DMS114 treated with DMSO at 0.1 percent for 48 hours (cell line): ENCODE measurements at regions not wholly inside any gene's neighbourhood (a gene's known extent, or its start where the extent isn't known, plus 50 kb on each side); places are given as distances from the start of the nearest gene placed in this dataset.

ENCODE experiments used
- DNase-seq: peaks from one replicate; lab custom pipeline; 2025; ENCODE audit not compliant: unreplicated experiment; lab: John Stamatoyannopoulos, UW

DNA sequence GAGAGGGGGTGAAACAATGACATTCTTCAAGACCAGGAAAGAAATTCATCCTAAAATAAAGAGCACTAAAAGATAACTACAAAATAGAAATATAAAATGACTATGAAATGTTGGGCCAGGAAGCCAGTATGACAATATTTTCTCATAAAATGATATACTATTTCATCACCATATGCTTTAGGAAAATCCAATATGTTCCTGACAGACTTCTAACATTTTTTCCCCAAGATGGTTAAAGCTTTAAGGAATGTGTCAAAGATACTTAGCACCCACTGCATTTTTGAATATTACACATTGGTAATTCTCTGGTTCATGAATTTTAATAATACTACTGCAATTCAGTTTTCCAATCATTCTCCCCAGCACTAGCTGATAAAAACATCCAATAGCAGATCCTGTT, 87.7 kb upstream of the PLEKHG7 start:
- DNase-seq, result no peak

- DNase-seq, result no peak
These were observed 88.3 kb upstream of the PLEKHG7 start for GRCh38 chr12:92614502-92614901.

GRCh38 chr12:92614001-92614400, 88.8 kb upstream of the PLEKHG7 start:
- DNase-seq, result no peak

GRCh38 chr12:92612611-92613010, 90.2 kb upstream of the PLEKHG7 start:
- no peak for DNase-seq

- DNase-seq, result peak; percentile 32
These were observed 94.4 kb upstream of the PLEKHG7 start for GRCh38 chr12:92608151-92609091.

DNA sequence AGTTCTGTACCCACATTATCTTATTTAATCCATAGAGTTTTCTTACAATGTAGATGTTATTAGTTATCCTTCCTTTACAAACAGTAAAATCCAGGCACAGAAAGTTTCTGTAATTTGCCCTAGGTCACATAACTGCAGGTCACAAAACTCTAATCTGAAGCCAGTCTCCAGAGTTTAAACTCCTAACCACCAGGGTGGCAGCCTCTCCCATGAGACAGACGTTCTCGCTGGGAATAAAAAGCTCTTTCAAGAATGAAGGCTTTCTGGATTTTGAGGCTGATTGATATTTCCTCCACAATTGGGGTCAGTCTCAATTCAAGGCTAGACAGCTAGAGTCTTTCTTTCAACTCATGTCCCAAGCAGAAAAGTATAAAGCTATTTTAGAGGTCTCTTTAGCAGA, 95.8 kb upstream of the PLEKHG7 start:
- no peak for DNase-seq

GRCh38 chr12:92605621-92606170, 97.1 kb upstream of the PLEKHG7 start:
- no peak for DNase-seq

- no peak for DNase-seq
These were observed 98.0 kb upstream of the PLEKHG7 start for GRCh38 chr12:92604786-92605185.

DNA sequence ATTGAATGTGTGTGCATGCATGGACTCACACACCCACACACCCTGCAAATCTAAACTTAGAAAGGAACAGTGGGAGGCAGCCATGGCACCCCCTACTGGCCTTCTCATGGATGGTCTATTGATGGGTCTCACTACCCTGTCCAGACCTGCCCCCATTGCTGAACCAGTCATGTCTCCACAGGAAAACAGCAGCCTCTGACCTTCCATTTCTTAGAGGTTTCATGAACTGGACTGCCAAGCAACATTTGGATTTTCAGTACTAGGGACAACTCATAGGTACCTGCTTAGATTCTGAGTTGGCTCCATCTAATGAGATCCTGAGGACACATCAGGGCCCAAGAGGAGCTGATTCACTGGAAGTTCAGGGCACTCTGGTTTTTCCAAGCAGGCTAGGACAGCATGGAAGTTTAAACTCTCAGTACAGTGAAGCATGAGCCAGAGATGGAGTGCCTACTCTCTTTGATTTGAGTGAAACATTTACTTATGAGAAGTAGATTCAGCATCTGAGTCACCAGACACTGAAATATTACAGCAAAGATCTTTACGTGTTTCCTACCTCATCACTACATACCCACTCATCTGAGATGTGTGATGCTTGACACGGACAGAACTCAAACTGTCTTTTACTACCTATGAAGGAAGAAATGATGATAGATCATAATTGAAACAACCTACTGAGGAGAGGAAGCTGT, 98.9 kb upstream of the PLEKHG7 start:
- no peak for DNase-seq

GRCh38 chr12:92602930-92603623, 99.7 kb upstream of the PLEKHG7 start:
- DNase-seq, result no peak

DNA sequence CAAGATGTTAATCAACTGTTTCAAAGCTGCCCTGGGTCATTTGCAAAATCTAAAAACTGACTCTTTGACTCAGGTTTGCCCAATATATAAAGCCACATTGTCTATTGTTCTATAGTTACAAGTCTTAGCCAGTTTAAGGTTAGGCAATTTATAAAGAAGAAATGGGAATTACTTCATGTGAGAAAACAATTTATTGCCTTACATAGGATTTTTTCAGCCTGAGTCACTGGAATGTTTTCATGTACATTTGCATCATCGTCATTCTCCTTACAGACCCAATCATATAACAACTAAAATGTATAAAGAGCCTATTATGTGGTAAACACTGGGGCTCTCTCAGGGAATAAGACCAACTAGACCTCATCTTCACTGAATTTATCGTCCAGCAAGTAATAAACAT, 100.3 kb upstream of the PLEKHG7 start:
- no peak for DNase-seq

DNA sequence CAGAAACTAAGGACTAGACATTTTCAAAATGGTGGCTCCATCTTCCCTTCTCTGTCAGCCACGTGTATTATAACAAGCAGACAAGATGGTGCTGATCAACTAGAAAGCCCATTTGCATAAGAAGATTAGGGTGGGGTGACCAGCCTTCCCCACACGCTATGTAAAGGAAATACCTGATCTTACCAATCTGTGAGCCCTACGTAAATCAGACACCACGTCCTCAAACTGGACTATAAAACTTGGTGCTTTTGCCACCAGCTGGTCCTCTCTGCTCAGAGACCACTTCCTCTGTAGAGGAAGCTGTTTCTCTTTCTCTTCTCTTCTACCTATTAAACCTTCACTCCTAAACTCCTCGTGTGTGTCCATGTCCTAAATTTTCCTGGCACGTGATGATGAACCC, 101.1 kb upstream of the PLEKHG7 start:
- no peak for DNase-seq

DNA sequence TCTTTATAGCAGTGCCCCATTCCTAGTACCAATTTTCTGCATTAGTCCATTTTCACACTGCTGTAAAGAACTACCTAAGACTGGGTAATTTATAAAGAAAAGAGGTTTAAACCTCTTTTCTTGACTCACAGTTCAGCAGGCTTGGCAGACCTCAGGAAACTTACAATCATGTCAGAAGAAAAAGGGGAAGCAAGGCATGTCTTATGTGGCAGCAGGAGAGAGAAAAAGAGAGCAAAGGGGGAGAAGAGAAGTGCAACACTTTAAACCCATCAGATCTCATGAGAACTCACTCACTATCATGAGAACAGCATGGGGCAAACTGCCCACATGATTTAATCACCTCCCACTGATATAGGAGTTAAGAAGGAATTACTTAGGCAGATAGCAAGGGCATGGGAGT, 101.6 kb upstream of the PLEKHG7 start:
- no peak for DNase-seq

GRCh38 chr12:92600052-92600451, 102.7 kb upstream of the PLEKHG7 start:
- DNase-seq, result no peak

DNA sequence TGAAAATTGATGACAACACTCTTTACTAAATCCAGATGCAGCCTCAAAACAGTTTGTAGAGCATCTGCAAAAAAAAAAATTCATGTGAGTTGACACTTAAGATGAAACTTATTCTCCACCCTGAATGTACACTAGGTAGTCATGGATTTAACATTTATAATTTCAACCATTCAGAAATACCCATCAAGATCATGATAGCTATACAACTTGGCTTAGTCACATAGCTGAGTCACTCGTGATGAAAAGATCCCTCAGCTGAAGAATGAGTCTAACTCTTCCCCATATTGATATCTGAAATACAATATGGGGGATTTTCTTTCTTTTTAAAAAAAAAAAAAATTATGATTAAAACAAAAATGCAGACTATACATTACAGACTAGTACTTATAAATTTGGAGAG, 104.8 kb upstream of the PLEKHG7 start:
- no peak for DNase-seq

GRCh38 chr12:92597118-92597517, 105.7 kb upstream of the PLEKHG7 start:
- DNase-seq, result no peak

DNA sequence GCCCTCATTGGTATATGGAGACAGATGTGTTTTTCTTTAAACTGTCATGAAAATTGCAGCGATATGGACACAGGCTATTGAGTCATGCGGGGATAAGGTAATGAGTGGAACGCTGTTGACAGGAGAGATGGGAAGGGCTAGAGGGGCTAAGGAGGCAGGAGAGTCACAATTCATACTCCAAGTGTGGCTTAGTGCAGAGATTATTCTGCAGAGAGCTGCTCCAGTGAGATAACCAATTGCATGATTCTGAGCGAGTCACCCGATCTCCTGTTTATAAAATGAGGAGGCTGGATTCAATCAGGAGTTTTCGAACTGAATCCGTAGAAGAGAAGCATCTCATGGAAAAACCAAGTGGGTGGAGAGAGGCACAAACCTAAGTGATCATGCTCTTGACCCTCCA, 106.4 kb upstream of the PLEKHG7 start:
- DNase-seq, result no peak

- DNase-seq, result no peak
These were observed 107.1 kb upstream of the PLEKHG7 start for GRCh38 chr12:92595663-92596062.

DNA sequence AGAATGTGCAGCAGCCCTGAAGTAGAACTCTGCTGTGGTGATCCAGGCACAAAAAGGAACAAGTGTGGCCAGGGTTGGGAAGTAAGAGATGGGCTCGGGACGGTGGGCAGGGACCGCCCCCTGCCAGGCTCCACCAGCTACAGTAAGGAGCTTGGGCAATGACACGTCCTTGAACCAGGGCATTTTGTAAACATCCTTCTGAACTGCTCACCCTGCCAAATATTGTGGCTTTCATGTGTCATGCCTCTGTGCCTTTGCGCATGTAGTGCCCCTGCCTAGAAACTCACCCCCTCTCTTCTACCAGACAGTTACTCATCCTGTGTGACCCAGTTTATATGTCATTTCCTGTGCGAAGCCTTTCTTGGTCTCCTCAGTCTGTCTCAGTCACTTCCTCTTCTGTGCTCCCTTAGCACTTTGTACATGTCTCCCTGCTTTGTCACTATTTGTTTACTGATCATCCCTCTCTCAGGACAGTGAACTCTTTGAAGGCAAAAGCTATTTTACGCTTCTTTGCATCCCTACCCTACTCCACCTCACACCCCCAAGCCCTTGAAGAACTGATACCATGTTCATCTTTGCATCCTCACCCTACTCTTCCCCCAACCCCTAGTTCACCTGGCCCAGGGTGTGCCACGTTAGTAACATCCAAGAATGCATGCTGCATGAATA, 108.9 kb upstream of the PLEKHG7 start:
- no peak for DNase-seq

- no peak for DNase-seq
These were observed 117.6 kb upstream of the PLEKHG7 start for GRCh38 chr12:92585115-92585727.
